PC-3 (cell line): ENCODE measurements at regions not wholly inside any gene's neighbourhood (a gene's known extent, or its start where the extent isn't known, plus 50 kb on each side); places are given as distances from the start of the nearest gene placed in this dataset.

ENCODE experiments used
- ATAC-seq: fragments of 200-7000 bp; cut with Tn5 transposase; 2 replicates; pipeline ENCODE4 v1.9.1; 2020; ENCODE audit warnings: mild to moderate bottlenecking, moderate library complexity
- BruUV-seq: library from RNA; stranded (reverse); fragments of 400-500 nt; replicated peaks from 2 replicates; lab custom pipeline; 2021; lab: Mats Ljungman, UMichigan
- CTCF ChIA-PET: fragments of 300-600 bp; sonication (Branson Sonifier 250); formaldehyde crosslinking; loops from one replicate; lab custom pipeline; 2022; ENCODE audit warnings: antibody characterized with exemption; lab: Charles Lee
- POLR2A ChIA-PET: fragments of 300-600 bp; sonication (Branson Sonifier 250); formaldehyde crosslinking; loops from one replicate; lab custom pipeline; 2022; ENCODE audit warnings: antibody characterized with exemption; ENCODE audit not compliant: unreplicated experiment; lab: Charles Lee
- DNase-seq: peaks from one replicate; pipeline ENCODE4 v3.0.0-alpha.2; 2015
- H2AFZ ChIP-seq: fragments of 300-600 bp; sonication (generic); 2 replicates; pipeline ENCODE4 v1.6.0; 2016; ENCODE audit warnings: antibody characterized with exemption, low read length
- H3F3A ChIP-seq: fragments of 300-600 bp; sonication (generic); one replicate; pipeline ENCODE4 v1.6.0; 2017; ENCODE audit warnings: antibody characterized with exemption, low read length, control low read depth, mild to moderate bottlenecking; ENCODE audit not compliant: unreplicated experiment
- H3K27ac ChIP-seq: fragments of 300-600 bp; sonication (generic); 2 replicates; pipeline ENCODE4 v1.5.1; 2016; ENCODE audit warnings: mild to moderate bottlenecking, low read length
- H3K27me3 ChIP-seq: fragments of 300-600 bp; sonication (generic); 2 replicates; pipeline ENCODE4 v1.6.1; 2016; ENCODE audit warnings: low read length, mixed read lengths
- H3K36me3 ChIP-seq: fragments of 300-600 bp; sonication (generic); 2 replicates; pipeline ENCODE4 v1.6.1; 2016; ENCODE audit warnings: low read depth, mixed run types, low read length, mixed read lengths
- H3K4me1 ChIP-seq: fragments of 300-600 bp; sonication (generic); 2 replicates; pipeline ENCODE4 v1.5.1; 2016; ENCODE audit warnings: low read length; ENCODE audit not compliant: insufficient read depth
- H3K4me2 ChIP-seq: fragments of 300-600 bp; sonication (generic); 2 replicates; pipeline ENCODE4 v1.6.0; 2016; ENCODE audit warnings: low read length
- H3K4me3 ChIP-seq: fragments of 300-600 bp; sonication (generic); 2 replicates; pipeline ENCODE4 v1.5.1; 2016; ENCODE audit warnings: mild to moderate bottlenecking, low read length, mixed read lengths
- H3K79me2 ChIP-seq: fragments of 300-600 bp; sonication (generic); 2 replicates; pipeline ENCODE4 v1.6.1; 2017; ENCODE audit warnings: low read length, mixed read lengths
- H3K9ac ChIP-seq: fragments of 300-600 bp; sonication (generic); 2 replicates; pipeline ENCODE4 v1.6.0; 2016; ENCODE audit warnings: mild to moderate bottlenecking, low read length
- H3K9me2 ChIP-seq: fragments of 300-600 bp; sonication (generic); replicated peaks from 2 replicates; pipeline ENCODE4 v1.6.1; 2016; ENCODE audit warnings: mixed run types, low read length, mixed read lengths
- H3K9me3 ChIP-seq: fragments of 300-600 bp; sonication (generic); 2 replicates; pipeline ENCODE4 v1.6.1; 2016; ENCODE audit warnings: low read length, mixed read lengths
- H4K20me1 ChIP-seq: fragments of 300-600 bp; sonication (generic); 2 replicates; pipeline ENCODE4 v1.6.1; 2016; ENCODE audit warnings: low read length, mixed read lengths
- CTCF ChIP-seq: fragments of 300-600 bp; sonication (generic); conservative IDR thresholded peaks from 2 replicates; pipeline ENCODE4 v1.5.1; 2017; ENCODE audit warnings: antibody characterized with exemption, low read depth, mild to moderate bottlenecking, low read length
- EZH2 ChIP-seq: fragments of 300-600 bp; sonication (generic); IDR thresholded peaks from one replicate; pipeline ENCODE4 v1.6.1; 2017; ENCODE audit warnings: antibody characterized with exemption, mild to moderate bottlenecking, low read length; ENCODE audit not compliant: unreplicated experiment
- EZH2phosphoT487 ChIP-seq: fragments of 300-600 bp; sonication (generic); IDR thresholded peaks from 2 replicates; pipeline ENCODE4 v1.6.1; 2018; ENCODE audit warnings: mild to moderate bottlenecking, antibody characterized with exemption, low read length, borderline replicate concordance
- intact Hi-C: fragments of 100-400 bp; cut with micrococcal nuclease; formaldehyde crosslinking; loops from 2 replicates; pipeline ENCODE4 v1.9.0; 2023

DNA sequence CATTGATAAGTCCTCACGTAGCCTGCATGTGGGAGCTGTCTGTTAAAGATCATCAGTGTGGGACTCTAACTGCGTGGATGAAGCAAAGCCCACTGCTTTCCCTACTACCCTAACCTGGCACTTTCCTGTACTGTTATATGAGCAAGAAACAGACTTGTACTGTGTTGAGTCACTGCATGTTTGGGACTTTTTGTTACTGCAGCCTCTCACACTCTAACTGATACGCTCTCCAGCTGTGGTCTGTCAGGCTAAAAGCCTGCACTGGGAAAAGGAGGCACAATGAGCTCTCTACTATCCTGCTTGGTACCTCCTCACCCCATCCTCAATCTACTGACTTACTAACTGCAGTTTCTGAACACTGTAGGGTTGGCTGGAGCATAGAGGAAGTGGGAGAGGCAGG, 93.7 kb upstream of the PLET1 start:
- Histone ChIP-seq H4K20me1 (no peaks in the 10 kb centered on the region), H3K27me3 (peaks cover 15% of the 10 kb centered on the region; the same call in 1 of the 2 replicates), H3K9me2 (no peaks in the 10 kb centered on the region), H2AFZ (no peak overlapping the region), H3K79me2 (no peaks in the 10 kb centered on the region), H3K4me1 (no peaks in the 10 kb centered on the region), H3K9me3 (no peaks in the 10 kb centered on the region), H3K4me2 (no peak overlapping the region), H3K27ac (no peak overlapping the region), H3K9ac (no peak overlapping the region), H3K36me3 (no peaks in the 10 kb centered on the region), H3K4me3 (no peak overlapping the region), H3F3A (no peaks in the 10 kb centered on the region)
- ChIA-PET CTCF (no interaction called here), POLR2A (no interaction called here)
- DNase-seq (no peak), ATAC-seq (no peak)
- TF ChIP-seq CTCF = no peak
- no peak for TF ChIP-seq EZH2phosphoT487
- TF ChIP-seq EZH2 = no peak
- BruUV-seq = no TSS peak
- intact Hi-C loops = no loop called here

GRCh38 chr11:112355726-112356125, 95.1 kb upstream of the PLET1 start:
- H3K9me2 ChIP-seq = no peaks in the 10 kb centered on the region
- H3K79me2 ChIP-seq = no peaks in the 10 kb centered on the region
- peak; percentile 42; the same call in 1 of the 2 replicates for ATAC-seq
- H3K4me1 ChIP-seq = no peaks in the 10 kb centered on the region
- H3K27me3 ChIP-seq = peaks cover 4% of the 10 kb centered on the region; the same call in 1 of the 2 replicates
- no peak overlapping the region for H3K4me2 ChIP-seq
- H3K4me3 ChIP-seq = no peak overlapping the region
- peak; percentile 59 for DNase-seq
- H4K20me1 ChIP-seq = no peaks in the 10 kb centered on the region
- TF ChIP-seq CTCF (peak; percentile 63), EZH2phosphoT487 (no peak)
- no peak overlapping the region for H3K9ac ChIP-seq
- ChIA-PET CTCF (no interaction called here), POLR2A (no interaction called here)
- no peaks in the 10 kb centered on the region for H3K9me3 ChIP-seq
- BruUV-seq = no TSS peak
- no peak overlapping the region for H3K27ac ChIP-seq
- H3F3A ChIP-seq = no peaks in the 10 kb centered on the region
- intact Hi-C loops = no loop called here
- H3K36me3 ChIP-seq = no peaks in the 10 kb centered on the region
- no peak overlapping the region for H2AFZ ChIP-seq

DNA sequence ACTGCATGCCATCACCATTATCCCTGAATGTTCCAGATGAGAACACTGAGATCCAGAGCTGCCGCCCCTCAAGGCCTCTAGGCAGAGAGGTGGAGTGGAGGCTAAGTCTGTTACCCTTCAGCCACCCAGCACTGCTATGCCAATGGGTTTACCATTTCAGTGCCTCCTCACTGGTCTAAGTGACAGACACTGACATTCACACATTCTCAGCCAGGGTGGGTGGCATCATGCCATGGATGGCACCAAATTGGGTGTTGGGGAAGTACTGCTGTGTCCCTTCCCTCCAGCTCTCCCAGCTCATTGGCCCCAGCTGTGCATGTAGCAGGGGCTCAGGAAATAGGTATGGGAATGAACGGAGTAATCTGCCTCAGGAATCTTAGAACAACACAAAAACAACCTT, 96.8 kb upstream of the PLET1 start:
- ChIA-PET CTCF (no interaction called here), POLR2A (no interaction called here)
- DNase-seq (no peak), ATAC-seq (no peak)
- intact Hi-C loops = no loop called here
- Histone ChIP-seq H3K9ac (no peak overlapping the region), H3K27me3 (peaks cover 3% of the 10 kb centered on the region; the same call in 1 of the 2 replicates), H3K27ac (no peak overlapping the region), H3F3A (no peaks in the 10 kb centered on the region), H3K4me3 (no peak overlapping the region), H3K9me2 (no peaks in the 10 kb centered on the region), H3K4me1 (no peaks in the 10 kb centered on the region), H3K9me3 (no peaks in the 10 kb centered on the region), H3K4me2 (no peak overlapping the region), H3K36me3 (no peaks in the 10 kb centered on the region), H2AFZ (no peak overlapping the region), H4K20me1 (no peaks in the 10 kb centered on the region), H3K79me2 (no peaks in the 10 kb centered on the region)
- no TSS peak for BruUV-seq
- TF ChIP-seq CTCF (no peak), EZH2phosphoT487 (no peak), EZH2 (no peak)
